Fibroblast of skin of abdomen (primary cell): ENCODE measurements at regions not wholly inside any gene's neighbourhood (a gene's known extent, or its start where the extent isn't known, plus 50 kb on each side); places are given as distances from the start of the nearest gene placed in this dataset.
"Not testable (repeated sequence)": the region's sequence is repeated elsewhere in the genome, so short reads cannot be mapped to it uniquely, and the experiment has no call there.

Source experiments
- DNase-seq: peaks from one replicate; pipeline ENCODE4 v3.0.0-alpha.2; 2013

DNA sequence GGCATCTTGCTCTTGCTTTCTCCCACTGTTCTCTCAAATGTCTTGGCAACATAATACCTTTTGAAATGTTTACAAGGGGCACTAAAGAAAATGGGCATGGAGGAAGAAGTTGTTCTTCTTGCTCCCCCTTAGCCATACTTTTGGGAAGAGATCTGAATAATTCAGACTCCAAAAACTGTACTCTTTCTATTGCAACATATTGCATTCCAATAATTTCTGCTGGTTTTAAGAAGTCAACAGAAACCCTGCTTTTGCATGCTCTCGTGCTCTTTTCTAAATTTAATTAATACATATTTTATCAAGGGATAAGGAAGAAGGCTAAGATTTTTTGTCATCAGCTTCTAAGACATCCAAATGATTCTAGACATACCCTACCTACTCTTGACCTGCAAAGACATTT, 409.9 kb upstream of the SOX5 start:
- DNase-seq = no peak

DNA sequence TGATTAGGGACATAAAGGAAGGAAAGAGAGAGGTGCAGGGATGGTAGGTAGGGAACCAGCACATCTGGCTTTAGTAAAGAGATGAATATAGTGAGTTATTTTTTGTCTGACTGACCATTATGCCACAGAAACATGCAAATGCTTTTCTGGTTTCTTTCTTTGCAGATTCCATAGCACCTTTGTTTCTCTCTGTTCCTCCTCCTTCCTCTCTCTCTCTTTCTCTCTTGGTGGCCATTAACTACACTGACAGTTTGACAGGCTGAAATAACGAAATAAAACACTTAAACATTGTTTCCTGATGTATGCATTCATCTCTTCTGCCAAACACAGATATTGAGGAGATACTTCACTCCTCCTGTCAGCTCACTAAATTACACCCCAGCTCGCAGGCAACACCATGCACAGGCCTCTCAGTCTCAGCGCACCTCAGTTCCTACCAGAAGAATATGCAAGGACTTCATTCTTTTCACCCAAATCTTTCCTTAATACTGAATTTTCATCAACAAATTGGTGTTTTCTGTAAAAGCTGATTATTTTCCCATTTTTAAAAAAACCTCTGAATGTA, 406.9 kb upstream of the SOX5 start:
- no peak for DNase-seq

DNA sequence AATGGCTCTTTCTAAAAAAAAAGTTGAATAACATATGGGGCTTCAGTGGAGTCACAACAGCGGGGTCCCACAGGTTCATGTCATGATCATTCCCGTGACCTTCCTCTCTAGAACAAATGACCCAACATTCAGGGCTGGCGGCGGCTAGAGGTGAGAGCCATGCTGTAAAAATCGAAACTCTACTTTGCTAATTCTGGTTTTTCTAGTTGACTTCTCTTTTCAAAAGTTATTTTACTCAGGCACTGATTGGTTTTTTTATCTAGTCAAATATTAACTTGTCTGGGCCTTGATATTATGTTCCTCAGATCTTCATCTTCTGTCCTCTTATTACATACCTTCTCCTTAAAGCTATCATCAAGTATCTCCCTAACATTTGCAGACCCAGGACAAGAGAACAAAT, 402.9 kb upstream of the SOX5 start:
- DNase-seq = no peak

DNA sequence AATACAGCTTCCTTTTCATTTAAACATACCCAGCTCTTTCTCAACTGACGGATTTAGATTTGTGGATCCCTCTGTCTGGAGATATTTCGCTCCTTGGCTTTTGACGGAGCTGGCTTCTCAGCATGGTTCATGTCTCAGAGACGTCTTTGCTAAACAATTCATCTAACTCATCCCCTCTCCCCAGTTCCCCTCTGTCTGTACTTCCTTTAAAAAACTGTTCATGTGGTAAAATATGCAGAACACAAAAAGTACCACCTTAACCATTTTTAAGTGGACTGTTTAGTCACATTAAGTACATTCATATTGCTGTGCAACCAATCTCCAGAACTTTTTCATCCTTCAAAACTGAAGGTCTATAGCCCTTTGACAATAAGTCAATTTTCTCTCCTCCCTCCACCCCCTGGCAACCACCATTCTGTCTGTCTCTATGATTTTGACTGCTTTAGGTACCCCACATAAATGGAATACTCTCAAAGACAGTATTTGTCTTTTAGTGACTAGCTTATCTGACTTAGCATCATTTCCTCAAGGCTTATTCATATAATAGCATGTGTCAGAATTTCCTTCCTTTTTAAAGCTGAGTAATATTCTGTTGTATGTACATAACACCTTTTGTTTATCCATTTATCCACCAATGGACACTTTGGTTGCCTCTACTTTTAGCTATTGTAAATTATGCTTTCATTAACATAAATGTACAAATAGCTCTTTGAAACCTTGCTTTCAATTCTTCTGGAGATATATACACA, 399.8 kb upstream of the SOX5 start:
- no peak for DNase-seq

DNA sequence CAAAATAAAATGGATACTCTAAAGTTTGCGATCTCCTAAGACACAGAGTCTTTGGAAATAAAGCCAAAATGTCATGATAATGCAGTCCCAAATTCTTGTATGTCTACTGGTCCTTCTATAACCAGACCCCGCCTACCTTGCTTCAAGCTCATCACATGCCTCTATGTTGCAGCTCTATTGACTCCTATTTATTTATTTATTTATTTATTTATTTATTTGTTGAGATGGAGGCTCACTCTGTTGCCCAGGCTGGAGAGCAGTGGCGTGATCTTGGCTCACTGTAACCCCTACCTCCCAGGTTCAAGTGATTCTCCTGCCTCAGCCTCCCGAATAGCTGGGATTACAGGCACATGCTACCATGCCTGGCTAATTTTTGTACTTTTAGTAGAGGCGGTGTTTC, 398.7 kb upstream of the SOX5 start:
- not testable (repeated sequence) for DNase-seq

DNA sequence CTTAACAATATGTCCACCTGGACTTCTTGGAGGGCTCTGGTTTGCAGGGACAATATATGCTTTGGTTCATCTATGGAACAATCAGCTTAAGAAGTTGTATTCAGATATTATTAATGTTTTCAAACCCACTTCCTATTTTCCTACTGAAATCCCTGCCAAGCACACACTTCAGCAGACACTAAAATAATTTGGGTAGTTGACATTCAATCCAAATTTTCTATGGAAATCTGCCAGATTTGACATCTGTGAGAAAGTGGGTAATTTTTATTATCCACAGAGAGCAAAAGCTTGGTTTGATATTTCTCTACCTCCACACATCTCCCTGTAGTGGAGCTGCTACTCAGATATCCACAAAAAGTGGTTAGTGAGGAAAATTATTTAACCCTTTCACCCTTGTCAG, 378.8 kb upstream of the SOX5 start:
- no peak for DNase-seq

DNA sequence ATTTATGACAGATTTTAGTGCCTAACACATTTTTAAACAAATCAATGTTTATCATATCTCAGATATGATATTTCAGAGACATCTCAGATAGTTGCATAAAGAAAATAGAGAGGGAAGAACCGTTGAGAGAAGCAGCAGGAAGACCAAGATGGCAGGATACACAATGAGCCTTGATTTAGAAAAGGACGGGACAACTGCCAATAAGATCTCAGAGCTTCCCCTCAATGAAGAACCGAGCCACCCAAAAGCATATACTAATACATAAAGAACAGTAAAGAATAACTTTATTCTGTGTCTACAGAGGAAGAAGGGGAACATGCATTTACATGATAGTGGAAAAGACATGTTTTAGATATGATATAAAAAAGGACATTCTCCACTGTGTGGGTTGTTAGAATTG, 375.9 kb upstream of the SOX5 start:
- DNase-seq = no peak

DNA sequence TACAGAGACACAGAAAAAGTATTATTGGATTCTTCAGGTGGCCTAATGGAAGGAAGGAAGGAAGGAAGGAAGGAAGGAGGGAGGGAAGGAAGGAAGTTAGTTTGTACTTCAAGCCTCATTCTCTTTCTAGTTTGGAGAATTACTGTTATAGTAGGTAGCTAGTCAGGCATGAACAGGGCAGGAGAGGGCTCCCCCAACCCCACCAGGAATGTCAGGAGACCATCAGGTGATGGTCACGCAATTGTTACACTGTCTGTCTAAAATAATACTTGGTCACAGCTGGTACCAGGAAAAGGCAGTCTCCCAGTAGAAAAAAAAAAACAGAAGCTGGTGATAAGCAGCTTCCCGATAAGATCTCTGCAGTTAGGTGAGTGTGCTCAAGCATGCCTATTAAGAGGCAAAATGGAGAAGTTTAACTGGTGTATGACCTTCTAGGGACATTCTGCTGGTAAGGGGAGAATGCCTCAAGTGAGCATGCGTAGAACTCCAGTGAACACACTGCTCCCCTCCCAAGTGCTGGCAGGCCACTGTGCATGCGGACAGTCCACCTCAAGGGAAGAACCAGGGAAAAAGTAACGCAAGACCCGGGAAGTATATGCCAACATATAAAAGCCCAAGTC, 358.4 kb upstream of the SOX5 start:
- no peak for DNase-seq

DNA sequence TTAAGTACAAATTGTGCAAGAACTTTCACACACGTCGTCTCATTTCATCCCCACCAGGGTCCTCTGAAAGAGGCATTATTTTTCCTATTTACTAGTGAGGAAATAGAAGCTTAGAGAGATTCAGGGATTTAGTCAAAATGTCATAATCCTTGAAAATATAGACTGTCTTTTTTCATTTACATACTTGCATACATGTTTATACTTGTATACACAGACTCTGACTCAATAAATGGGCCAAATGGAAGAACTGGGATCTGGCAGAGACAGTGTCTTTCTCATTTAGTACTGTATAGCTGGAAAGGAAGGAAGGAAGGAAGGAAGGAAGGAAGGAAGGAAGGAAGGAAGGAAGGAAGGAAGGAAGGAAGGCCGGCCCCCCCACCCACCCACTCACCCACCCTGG, 357.7 kb upstream of the SOX5 start:
- no peak for DNase-seq

DNA sequence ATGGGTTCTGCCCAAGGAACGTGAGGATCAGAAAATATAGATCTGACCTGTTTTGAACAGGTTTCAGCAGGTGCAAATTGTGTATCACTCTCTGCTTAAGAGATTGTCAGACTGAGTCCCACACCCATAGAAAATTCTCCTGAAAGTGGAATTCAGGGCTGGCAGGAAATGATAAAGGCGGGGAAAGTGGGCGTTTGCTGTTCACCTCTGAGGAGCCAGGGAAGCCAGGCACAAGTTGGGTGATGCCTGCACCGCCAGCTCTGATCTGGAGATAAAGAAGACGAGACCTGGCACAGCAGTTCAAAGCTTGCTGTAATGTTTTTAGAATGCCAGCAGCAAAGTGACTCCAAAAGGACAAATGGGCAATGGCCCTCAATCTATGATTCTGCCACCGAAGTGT, 356.5 kb upstream of the SOX5 start:
- DNase-seq = no peak

DNA sequence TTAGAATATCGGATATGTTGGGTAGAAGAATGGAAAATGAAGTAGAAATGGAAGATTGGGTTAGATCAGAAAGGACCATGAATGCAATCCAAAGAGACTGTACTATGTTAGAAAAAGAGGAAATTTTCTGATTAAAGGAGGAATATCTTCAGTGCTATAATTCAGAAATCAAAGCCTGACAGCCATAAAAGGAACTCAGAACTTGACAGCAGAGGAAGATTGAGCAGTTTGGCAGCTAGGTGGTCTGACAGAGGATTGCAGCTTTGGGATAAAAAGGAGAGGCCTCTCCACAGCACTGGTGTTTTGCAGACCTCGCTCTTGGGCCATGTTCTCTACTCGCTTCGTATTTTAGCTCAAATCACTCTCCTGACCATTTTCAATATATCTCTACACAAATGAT, 354.8 kb upstream of the SOX5 start:
- no peak for DNase-seq

DNA sequence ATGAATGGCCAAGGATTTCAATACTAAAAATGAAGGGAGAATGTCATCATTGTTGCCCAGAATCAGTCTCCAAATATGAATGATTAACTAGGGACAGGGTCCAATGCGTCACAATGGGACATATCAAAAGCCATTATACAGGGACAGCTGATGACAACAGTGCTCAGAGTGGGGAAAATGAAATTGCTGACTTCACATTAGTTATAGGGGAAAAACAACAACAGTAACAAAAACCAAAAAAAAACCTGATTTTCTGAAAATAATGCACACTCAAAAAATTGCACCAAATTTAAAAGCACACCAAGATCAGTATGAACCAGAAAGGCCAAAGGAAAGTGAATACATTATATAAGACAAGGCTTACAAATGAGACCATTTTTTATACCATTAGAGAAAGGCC, 353.2 kb upstream of the SOX5 start:
- DNase-seq = no peak

DNA sequence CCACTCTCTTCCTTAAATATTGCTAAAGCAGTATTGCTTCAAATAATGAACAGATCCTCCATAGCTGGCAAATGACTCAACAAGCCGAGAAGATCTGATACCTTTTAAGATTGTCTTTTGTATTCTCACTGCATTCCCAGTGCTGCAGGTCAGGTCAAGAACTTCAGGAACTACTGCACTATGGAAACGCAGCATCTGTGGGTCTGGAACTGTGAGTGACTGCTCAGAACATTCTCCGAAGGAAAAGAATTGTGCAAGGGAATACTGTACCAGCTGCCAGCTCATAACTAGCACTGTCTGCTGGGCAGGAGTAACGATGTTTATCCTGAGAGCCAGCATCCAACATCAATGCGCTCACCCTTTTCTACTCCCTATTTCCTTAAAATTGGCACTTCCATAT, 348.0 kb upstream of the SOX5 start:
- DNase-seq = no peak

DNA sequence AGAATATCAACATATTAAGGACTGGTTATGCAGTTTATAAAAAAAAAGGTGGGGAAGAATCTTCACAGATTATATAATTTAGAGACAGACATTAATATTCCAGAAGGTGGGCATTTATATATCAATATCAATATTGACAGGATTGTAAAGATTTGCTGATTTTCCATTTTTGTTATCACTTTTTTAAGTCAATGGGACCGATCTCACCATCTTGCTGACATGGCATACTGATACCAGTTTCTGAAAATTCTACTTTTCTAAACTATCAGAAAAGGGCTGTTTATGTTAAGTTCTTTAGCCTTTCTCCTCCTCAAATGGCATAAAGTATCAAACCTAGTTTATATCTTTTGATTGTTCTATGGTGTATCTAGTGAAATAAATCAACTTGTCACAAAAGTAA, 344.1 kb upstream of the SOX5 start:
- DNase-seq = no peak

DNA sequence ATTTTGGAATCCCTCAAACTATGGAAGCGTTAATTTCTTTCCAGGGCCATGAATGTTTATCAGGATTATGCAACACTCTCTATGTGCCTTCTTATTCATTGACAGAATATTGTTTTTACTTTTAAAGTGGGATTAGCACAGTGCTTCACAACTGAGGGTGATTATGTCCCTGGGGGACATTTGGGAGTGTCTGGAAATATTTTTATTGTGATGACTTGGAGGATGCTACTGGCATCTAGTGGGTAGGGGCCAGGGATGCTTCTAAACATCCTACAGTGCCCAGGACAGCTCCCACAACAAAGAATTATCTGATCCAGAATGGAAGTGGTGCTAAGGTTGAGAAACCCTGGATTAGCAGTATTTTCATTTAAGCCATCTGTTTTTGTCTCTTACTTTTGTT, 338.5 kb upstream of the SOX5 start:
- no peak for DNase-seq

DNA sequence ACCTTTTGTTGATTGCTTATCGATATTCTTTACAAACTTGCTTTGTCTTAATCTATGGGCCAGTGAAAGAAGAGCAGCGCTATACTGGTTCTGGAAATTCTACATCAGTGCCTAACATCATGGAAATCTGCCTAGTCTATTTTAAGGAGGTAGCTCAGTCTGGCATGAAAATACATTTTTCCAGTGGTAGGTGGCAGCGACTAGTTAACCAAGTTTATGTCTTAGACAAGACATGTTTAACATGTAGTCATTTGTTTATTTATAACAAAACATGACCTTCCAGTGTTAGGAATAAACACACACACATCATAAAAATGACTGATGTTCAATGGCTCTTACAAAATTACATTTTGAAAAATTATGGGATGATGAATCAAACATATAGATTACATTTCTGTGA, 336.0 kb upstream of the SOX5 start:
- no peak for DNase-seq

DNA sequence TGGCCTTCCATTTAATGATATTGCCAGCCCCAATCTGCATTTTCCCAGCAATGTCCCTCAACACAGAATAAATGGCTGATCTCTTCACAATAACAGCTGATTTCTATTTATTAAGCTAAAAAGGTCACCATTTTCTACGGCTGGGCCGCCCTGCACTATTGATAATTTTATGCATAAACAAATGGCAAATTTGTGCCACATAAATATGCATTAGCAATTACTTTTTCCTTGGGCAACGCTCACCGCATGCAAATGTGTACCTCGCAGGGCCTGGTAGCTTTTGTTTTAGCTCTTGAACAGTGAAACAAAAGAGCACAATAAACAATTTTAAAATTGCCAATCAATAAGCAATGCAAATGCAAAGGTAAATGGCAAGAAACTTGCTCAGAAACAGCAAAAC, 331.9 kb upstream of the SOX5 start:
- no peak for DNase-seq

DNA sequence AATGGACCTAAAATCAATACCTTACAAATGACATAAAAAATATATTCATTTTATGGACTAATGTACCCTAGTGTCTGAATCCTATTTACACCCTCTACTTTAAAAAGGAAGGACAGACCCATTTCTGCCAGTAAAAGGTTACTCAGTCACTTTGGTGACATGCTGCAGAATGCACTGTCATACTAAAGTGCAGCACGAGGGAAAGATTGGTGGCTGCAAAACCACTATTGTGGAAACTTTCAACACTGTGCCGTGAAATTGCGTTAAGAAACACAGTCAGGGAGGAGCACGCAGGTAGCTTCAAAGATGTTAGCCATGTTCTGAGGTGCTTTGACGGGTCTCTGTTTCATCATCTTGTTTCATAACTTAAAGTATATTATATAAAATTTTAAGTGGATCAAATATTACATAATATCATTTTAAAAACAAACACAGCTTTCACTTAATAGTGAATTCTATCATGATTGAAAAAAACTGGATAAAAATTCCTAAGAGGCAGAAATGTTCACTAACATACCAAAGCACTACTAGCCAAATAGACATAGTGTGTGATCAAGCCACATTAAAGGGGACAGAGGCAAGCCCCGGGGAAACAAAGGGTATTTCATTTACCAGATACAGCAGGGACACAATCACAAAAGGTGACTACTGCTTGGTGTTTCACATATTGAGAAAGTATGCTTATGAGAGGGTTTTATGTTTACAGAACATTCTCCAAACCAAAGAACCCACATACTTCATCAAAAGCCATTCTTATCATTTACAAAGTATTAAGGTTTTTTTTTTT, 330.8 kb upstream of the SOX5 start:
- DNase-seq = no peak

DNA sequence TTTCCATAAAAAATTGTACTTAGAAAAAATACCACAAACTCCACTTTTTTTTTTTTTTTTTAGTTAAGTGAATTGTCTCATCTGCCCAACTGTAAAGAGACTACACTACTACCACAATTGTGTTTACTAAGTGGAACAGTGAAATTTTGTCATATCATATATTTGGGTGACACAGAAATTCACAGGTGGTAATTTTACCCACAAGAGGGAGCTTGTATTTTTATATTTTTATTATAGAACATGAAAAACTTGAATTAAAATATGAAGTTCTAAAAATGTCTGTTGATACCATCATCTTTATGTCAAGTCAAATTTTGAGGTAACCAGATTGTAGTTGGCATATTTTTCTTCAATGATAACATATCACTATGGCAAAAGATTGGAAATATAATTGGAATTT, 329.4 kb upstream of the SOX5 start:
- no peak for DNase-seq

DNA sequence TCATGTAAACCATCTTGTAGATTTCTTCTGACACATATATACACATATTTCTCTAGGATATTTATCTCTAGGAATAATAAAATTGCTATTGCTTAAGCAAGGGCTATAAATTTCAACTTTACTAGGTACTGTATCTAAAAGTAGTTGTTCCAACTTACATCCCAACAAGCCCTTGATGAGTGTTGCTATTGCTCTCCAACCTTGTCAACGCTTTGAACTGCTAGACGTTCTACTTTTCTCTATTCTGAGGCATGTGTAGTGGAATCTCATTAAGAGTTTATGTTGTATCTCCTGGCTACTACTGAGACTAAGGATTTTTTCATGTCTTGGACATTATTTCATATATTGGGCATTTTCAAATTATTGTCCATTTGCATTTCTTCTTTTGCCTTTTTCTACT, 321.5 kb upstream of the SOX5 start:
- DNase-seq = no peak

DNA sequence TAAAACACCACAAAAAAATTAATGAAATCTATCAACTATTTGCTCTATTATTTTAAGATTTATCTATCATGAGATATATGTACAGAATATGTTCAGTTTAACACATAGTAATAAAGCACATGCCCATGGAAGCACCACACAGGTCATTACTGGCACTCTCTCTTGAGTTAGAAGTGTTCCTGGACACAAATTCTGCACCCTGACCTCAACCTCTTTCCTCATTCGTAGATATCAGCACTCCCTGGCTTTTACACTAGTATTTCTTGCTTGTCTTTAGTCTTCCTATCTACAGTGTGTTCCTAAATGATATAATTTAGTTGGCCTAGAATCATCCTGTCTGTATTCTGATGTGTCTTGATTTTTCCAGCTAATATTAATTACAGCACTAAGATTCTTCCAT, 321.0 kb upstream of the SOX5 start:
- no peak for DNase-seq

DNA sequence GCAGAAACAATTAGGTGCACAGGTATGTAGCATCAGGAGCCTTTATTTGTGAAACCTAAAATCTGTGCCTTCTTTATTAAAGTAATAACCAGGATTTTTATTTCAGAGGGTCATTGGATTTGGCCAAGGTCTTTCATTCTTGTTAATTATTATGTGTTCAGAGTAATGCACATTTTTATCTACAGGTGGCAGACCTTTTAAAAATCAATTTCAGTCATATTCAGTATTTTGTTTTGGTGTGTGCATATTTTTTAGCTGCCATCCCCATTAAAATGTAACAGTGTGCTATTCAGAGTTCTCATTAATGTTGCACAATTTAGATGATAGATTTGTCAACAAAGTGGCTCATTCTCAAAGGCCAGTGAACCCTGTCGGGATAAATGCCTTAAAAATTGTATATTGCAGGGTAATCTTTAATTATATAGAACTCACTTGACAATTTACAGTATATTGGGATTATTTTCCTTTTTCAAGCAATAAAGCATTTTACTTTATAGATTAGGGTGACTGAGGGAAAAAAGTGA, 319.3 kb upstream of the SOX5 start:
- DNase-seq = no peak

DNA sequence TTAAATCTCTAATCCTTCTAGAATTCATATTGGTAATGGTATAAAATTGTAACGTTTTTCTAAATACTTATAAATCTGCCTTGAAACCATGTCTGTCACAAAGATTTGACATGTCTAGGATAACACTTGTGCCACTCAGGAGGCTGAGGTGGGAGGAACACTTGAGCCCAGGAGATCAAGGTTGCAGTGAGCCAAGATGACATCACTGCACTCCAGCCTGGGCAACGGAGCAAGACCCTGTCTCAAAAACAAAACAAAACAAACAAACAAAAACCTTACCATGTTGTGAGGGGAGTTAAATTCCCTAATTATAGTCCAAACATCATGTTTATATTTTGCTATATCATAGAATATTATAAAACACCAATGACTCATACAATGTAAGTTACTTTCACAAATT, 317.5 kb upstream of the SOX5 start:
- DNase-seq = no peak

DNA sequence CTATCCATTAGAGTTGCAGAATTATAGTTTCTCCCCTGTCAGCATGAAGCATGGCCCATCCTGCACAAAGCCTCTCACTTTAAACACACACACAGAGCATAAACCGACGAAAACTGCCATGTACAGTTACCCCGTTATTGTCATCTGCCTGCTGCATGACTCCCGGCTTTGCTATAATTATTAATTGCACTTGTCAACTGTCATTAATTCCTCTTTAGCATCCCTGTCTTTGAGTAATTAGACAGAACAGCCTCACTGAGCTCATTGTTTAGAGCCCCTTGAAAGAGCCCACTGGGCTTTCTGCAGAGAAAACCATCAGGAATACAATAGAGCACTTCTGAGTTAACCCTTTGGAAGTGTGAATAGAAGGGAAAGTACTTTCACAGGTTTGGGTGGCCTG, 307.2 kb upstream of the SOX5 start:
- no peak for DNase-seq
